Lower leg skin (tissue), 4 donors: ENCODE measurements at regions not wholly inside any gene's neighbourhood (a gene's known extent, or its start where the extent isn't known, plus 50 kb on each side); places are given as distances from the start of the nearest gene placed in this dataset.

ENCODE experiments used
- DNase-seq, 2 donors: peaks; one replicate each; pipeline ENCODE4 v3.0.0-alpha.2; 2019; ENCODE audit warnings: low spot score in 2 of 2
- H3K4me3 ChIP-seq: fragments of 200-600 bp; sonication (generic); 2 replicates; pipeline ENCODE4 v1.5.1; 2017; ENCODE audit warnings: mild to moderate bottlenecking, low read depth; ENCODE audit not compliant: poor library complexity, severe bottlenecking
- CTCF ChIP-seq, 3 donors: fragments of 450-650 bp; IDR thresholded peaks; one replicate each; pipeline ENCODE4 v1.5.1; 2016; ENCODE audit warnings: antibody characterized with exemption in 3 of 3, mild to moderate bottlenecking in 3 of 3, moderate library complexity in 2 of 3
- POLR2A ChIP-seq, 2 donors: fragments of 450-650 bp; IDR thresholded peaks; one replicate each; pipeline ENCODE4 v1.6.1; 2016 to 2017; ENCODE audit warnings: antibody characterized with exemption in 2 of 2, mild to moderate bottlenecking in 1 of 2, moderate library complexity in 1 of 2
- WGBS, 2 donors: methylation state at CpG; one replicate each; pipeline ENCODE4 v1.1.5; 2018; 5-methylcytosine and 5-hydroxymethylcytosine counted together
- intact Hi-C: fragments of 100-400 bp; cut with DNase I; formaldehyde crosslinking; loops from one replicate; pipeline ENCODE4 v1.15.0; 2023; ENCODE audit warnings: low total_unique reads

DNA sequence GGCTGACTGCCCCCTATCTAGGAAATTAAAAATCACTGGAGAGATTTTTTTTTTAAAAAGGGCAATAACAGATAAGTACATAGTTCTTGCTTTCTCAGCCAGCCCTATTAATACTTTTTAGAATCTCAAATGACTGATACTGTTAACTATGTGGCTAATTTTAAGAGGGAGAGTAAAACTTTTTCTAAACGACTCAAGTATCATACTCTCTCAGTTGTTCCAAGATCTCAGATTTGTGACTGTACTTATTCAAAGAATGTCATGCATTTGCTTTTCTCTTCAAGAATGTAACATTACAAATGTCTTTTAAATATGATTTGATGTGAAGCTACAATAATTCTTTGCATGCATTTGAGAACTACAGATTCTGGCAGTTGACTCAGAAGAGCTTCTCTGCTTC, 55.4 kb upstream of the RAB11FIP2 start:
- DNase-seq, result no peak
- no peak overlapping the region for H3K4me3 ChIP-seq
- intact Hi-C loops, result no loop called here
- 41 to 46% methylated on average over 1 of the region's 1 CpG for WGBS, 2 donors
- TF ChIP-seq POLR2A (IDR thresholded peaks at IDR 0.05), result no peak
- TF ChIP-seq CTCF (IDR thresholded peaks at IDR 0.05), result no peak

- intact Hi-C loops, result no loop called here
- WGBS, 2 donors, result 75 to 81% methylated on average over 3 of the region's 3 CpGs
- H3K4me3 ChIP-seq, result no peak overlapping the region
- no peak for DNase-seq
- TF ChIP-seq POLR2A (IDR thresholded peaks at IDR 0.05) (no peak), CTCF (IDR thresholded peaks at IDR 0.05) (no peak)
These were observed 54.8 kb upstream of the RAB11FIP2 start for GRCh38 chr10:118101501-118101900.
